PC-9 (cell line): ENCODE measurements at regions not wholly inside any gene's neighbourhood (a gene's known extent, or its start where the extent isn't known, plus 50 kb on each side); places are given as distances from the start of the nearest gene placed in this dataset.
A peak's percentile ranks its signal among the peaks of the same experiment; 100 is the strongest.

Source experiments
- BruUV-seq: library from RNA; stranded (reverse); fragments of 400-500 nt; replicated peaks from 2 replicates; lab custom pipeline; 2021; lab: Mats Ljungman, UMichigan
- CTCF ChIA-PET: fragments of 300-600 bp; sonication (Branson Sonifier 250); formaldehyde crosslinking; loops from one replicate; lab custom pipeline; 2022; ENCODE audit warnings: antibody characterized with exemption; lab: Charles Lee
- POLR2A ChIA-PET: fragments of 300-600 bp; sonication (Branson Sonifier 250); formaldehyde crosslinking; loops from one replicate; lab custom pipeline; 2022; ENCODE audit warnings: antibody characterized with exemption; ENCODE audit not compliant: unreplicated experiment; lab: Charles Lee
- DNase-seq, 2 experiments: peaks; one replicate each; pipeline versions ENCODE4 v3.0.0 to v3.0.0-alpha.2; 2015 to 2022; ENCODE audit warnings: mixed read lengths in 1 of 2
- H2AFZ ChIP-seq: fragments of 200-600 bp; sonication (generic); 2 replicates; pipeline ENCODE4 v1.8.1; 2017; ENCODE audit warnings: antibody characterized with exemption
- H3F3A ChIP-seq: fragments of 200-600 bp; sonication (generic); 2 replicates; pipeline ENCODE4 v1.8.1; 2017; ENCODE audit warnings: antibody characterized with exemption, mild to moderate bottlenecking, low read depth; ENCODE audit not compliant: insufficient read depth
- H3K27ac ChIP-seq: fragments of 200-600 bp; sonication (generic); 2 replicates; pipeline ENCODE4 v1.6.1; 2016; ENCODE audit warnings: mixed run types
- H3K27me3 ChIP-seq: fragments of 200-600 bp; sonication (generic); 2 replicates; pipeline ENCODE4 v1.6.1; 2016; ENCODE audit warnings: low read depth, mixed run types; ENCODE audit not compliant: insufficient read depth
- H3K36me3 ChIP-seq: fragments of 200-600 bp; sonication (generic); 2 replicates; pipeline ENCODE4 v1.6.1; 2016; ENCODE audit warnings: low read depth, mixed run types
- H3K4me1 ChIP-seq: fragments of 200-600 bp; sonication (generic); replicated peaks from 2 replicates; pipeline ENCODE4 v1.6.1; 2016; ENCODE audit warnings: mixed run types; ENCODE audit not compliant: insufficient read depth
- H3K4me2 ChIP-seq: fragments of 200-600 bp; sonication (generic); 2 replicates; pipeline ENCODE4 v1.6.1; 2017; ENCODE audit warnings: mixed run types
- H3K4me3 ChIP-seq: fragments of 200-600 bp; sonication (generic); 2 replicates; pipeline ENCODE4 v1.6.1; 2016; ENCODE audit warnings: mixed run types
- H3K79me2 ChIP-seq: fragments of 200-600 bp; sonication (generic); 2 replicates; pipeline ENCODE4 v1.6.1; 2017; ENCODE audit warnings: low read depth, mixed run types
- H3K9me2 ChIP-seq: fragments of 200-600 bp; sonication (generic); 2 replicates; pipeline ENCODE4 v1.8.1; 2017; ENCODE audit warnings: mild to moderate bottlenecking; ENCODE audit not compliant: insufficient read depth
- H3K9me3 ChIP-seq: fragments of 200-600 bp; sonication (generic); 2 replicates; pipeline ENCODE4 v1.8.1; 2016; ENCODE audit warnings: low read depth; ENCODE audit not compliant: insufficient read depth
- H4K20me1 ChIP-seq: fragments of 200-600 bp; sonication (generic); 2 replicates; pipeline ENCODE4 v1.8.1; 2017; ENCODE audit not compliant: insufficient read depth
- EZH2 ChIP-seq: fragments of 200-600 bp; sonication (generic); IDR thresholded peaks from 2 replicates; pipeline ENCODE4 v1.8.0; 2017; ENCODE audit warnings: antibody characterized with exemption, low read depth
- intact Hi-C: fragments of 100-400 bp; cut with micrococcal nuclease; formaldehyde crosslinking; loops from one replicate; pipeline ENCODE4 v1.10.0; 2022; ENCODE audit not compliant: unreplicated experiment
- TF ChIP-seq, protein P1 (sequence below): fragments of 200-600 bp; sonication (generic); conservative IDR thresholded peaks from 2 replicates; pipeline ENCODE4 v1.6.1; 2017; ENCODE audit warnings: mixed run types, antibody characterized with exemption, mild to moderate bottlenecking, moderate library complexity

DNA sequence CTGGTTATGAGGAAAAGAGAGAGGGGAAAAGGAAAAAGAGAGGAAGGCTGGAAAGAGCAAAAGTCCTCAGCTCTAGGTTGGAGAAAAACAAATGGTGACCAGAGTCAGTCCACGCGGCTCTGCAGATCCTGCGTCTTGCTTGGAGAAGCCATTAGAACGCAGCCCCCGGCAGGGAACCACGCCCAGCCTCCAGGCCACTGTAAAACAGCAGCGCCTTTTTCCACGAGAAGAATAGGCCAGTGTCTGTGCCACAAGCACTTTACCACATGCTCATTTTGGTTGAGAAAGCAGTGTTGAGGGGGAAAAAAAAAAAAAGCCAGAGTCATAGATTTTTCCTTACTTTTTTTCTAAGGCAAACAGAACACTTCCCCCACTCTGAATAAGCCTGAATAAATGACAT is 846.9 kb upstream of the ADAMTS5 start:
- H3K36me3 ChIP-seq, result no peaks in the 10 kb centered on the region
- intact Hi-C loops, result no loop called here
- H3K27me3 ChIP-seq, result no peaks in the 10 kb centered on the region
- no peak overlapping the region for H3K27ac ChIP-seq
- H3K9me3 ChIP-seq, result no peaks in the 10 kb centered on the region
- H3K79me2 ChIP-seq, result no peaks in the 10 kb centered on the region
- no TSS peak for BruUV-seq
- no peak overlapping the region for H3K4me3 ChIP-seq
- H4K20me1 ChIP-seq, result no peaks in the 10 kb centered on the region
- POLR2A ChIA-PET, result no interaction called here
- H3K9me2 ChIP-seq, result no peaks in the 10 kb centered on the region
- TF ChIP-seq, protein P1, sequence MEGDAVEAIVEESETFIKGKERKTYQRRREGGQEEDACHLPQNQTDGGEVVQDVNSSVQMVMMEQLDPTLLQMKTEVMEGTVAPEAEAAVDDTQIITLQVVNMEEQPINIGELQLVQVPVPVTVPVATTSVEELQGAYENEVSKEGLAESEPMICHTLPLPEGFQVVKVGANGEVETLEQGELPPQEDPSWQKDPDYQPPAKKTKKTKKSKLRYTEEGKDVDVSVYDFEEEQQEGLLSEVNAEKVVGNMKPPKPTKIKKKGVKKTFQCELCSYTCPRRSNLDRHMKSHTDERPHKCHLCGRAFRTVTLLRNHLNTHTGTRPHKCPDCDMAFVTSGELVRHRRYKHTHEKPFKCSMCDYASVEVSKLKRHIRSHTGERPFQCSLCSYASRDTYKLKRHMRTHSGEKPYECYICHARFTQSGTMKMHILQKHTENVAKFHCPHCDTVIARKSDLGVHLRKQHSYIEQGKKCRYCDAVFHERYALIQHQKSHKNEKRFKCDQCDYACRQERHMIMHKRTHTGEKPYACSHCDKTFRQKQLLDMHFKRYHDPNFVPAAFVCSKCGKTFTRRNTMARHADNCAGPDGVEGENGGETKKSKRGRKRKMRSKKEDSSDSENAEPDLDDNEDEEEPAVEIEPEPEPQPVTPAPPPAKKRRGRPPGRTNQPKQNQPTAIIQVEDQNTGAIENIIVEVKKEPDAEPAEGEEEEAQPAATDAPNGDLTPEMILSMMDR, result no peak
- no peak for TF ChIP-seq EZH2
- CTCF ChIA-PET, result no interaction called here
- no peak overlapping the region for H3K4me2 ChIP-seq
- H3F3A ChIP-seq, result no peaks in the 10 kb centered on the region
- no peak overlapping the region for H2AFZ ChIP-seq
- peak in 1 of 2 experiments; percentile 3 for DNase-seq
- no peaks in the 10 kb centered on the region for H3K4me1 ChIP-seq

DNA sequence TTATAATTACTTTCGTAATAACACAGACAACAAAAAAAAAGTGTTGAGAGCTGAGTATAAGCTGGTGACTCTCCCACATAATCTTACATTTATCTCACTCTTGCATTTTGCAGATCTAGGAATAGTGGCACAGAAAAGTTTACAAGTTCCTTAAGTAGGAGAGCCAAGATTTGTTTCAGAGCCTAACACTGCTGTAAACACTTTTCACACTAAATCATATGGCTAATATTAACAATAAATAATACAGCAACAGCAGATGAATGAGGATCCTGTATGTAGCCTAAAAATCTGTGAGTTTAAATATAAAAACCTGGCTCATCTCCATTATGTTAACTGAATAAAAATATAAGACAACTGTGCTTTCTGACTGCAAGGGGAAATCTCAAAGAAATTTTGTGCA is 846.5 kb upstream of the ADAMTS5 start:
- H3K27ac ChIP-seq, result no peak overlapping the region

DNA sequence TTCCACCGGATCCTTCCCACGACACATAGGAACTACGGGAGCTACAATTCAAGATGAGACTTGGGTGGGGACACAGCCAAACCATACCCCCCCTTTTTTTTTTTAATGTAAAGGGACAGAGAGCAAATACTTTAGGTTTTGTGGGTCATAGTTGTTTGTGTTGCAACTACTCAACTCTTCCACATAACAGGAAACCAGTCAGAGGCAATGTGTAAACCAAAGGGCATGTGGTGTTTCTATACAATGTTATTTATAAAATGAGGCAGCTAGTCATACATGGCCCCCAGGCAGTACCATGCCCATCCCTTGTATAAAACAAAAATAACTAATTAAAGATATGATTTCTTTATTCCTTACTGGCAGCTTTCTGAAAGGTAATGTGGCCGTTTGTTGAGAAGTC is 845.4 kb upstream of the ADAMTS5 start:
- no peaks in the 10 kb centered on the region for H3K4me1 ChIP-seq
- no peak for DNase-seq
- no peaks in the 10 kb centered on the region for H3K9me3 ChIP-seq
- no peaks in the 10 kb centered on the region for H3K36me3 ChIP-seq
- H3K27ac ChIP-seq, result no peak overlapping the region
- no peaks in the 10 kb centered on the region for H4K20me1 ChIP-seq
- TF ChIP-seq EZH2, result no peak
- TF ChIP-seq, protein P1, result no peak
- CTCF ChIA-PET, result no interaction called here
- H3K9me2 ChIP-seq, result no peaks in the 10 kb centered on the region
- no peaks in the 10 kb centered on the region for H3K27me3 ChIP-seq
- H3K4me2 ChIP-seq, result no peak overlapping the region
- H3F3A ChIP-seq, result no peaks in the 10 kb centered on the region
- BruUV-seq, result no TSS peak
- no peak overlapping the region for H2AFZ ChIP-seq
- intact Hi-C loops, result no loop called here
- no peak overlapping the region for H3K4me3 ChIP-seq
- POLR2A ChIA-PET, result interaction anchor here (0.6 kb wide), 1 partner anchor 46 kb away, joined by 3 read pairs; no protein-coding TSS in a partner anchor
- no peaks in the 10 kb centered on the region for H3K79me2 ChIP-seq

More for the DNA sequence above, 846.5 kb upstream of the ADAMTS5 start:
- TF ChIP-seq, protein P1, result no peak
- no peak for TF ChIP-seq EZH2
- Histone ChIP-seq H3K79me2 (no peaks in the 10 kb centered on the region), H3K27me3 (no peaks in the 10 kb centered on the region), H3K9me3 (no peaks in the 10 kb centered on the region), H2AFZ (no peak overlapping the region), H3F3A (no peaks in the 10 kb centered on the region), H3K36me3 (no peaks in the 10 kb centered on the region), H4K20me1 (no peaks in the 10 kb centered on the region), H3K4me1 (no peaks in the 10 kb centered on the region), H3K9me2 (no peaks in the 10 kb centered on the region), H3K4me2 (no peak overlapping the region), H3K4me3 (no peak overlapping the region)
- BruUV-seq, result no TSS peak
- DNase-seq, result no peak
- intact Hi-C loops, result no loop called here
- POLR2A ChIA-PET, result no interaction called here
- CTCF ChIA-PET, result no interaction called here
